ENCODE measurements at regions not wholly inside any gene's neighbourhood (a gene's known extent, or its start where the extent isn't known, plus 50 kb on each side); places are given as distances from the start of the nearest gene placed in this dataset.
"Not testable (repeated sequence)": the region's sequence is repeated elsewhere in the genome, so short reads cannot be mapped to it uniquely, and the experiment has no call there.

GRCh38 chr10:45095286-45095685 lies 94.6 kb downstream of the ZNF22 start:
- POLR2A ChIA-PET: no interaction called here
- Histone ChIP-seq H3K36me3 (ENCODE audit: control insufficient read depth, insufficient read depth, low read length) (no peaks in the 10 kb centered on the region), H3K4me3 (ENCODE audit: low read depth, low read length) (no peak overlapping the region), H3K27me3 (ENCODE audit: control insufficient read depth, insufficient read depth, low read length) (peaks cover 5% of the 10 kb centered on the region; the same call in 1 of the 2 replicates)
- DNase-seq (ENCODE audit: low read depth): no peak
- no peak for TF ChIP-seq CTCF (IDR thresholded peaks at IDR 0.05; ENCODE audit: insufficient read depth, low read depth, low read length)
- CTCF ChIA-PET: no interaction called here

GRCh38 chr10:45096001-45096400 lies 95.3 kb downstream of the ZNF22 start:
- no peak for DNase-seq (ENCODE audit: low read depth)
- no peak for TF ChIP-seq CTCF (IDR thresholded peaks at IDR 0.05; ENCODE audit: insufficient read depth, low read depth, low read length)
- ChIA-PET CTCF (no interaction called here), POLR2A (no interaction called here)
- H3K36me3 ChIP-seq (ENCODE audit: control insufficient read depth, insufficient read depth, low read length): no peaks in the 10 kb centered on the region
- peaks cover 5% of the 10 kb centered on the region; the same call in 1 of the 2 replicates for H3K27me3 ChIP-seq (ENCODE audit: control insufficient read depth, insufficient read depth, low read length)
- no peak overlapping the region for H3K4me3 ChIP-seq (ENCODE audit: low read depth, low read length)

GRCh38 chr10:45100429-45100828 lies 99.7 kb downstream of the ZNF22 start:
- Histone ChIP-seq H3K4me3 (ENCODE audit: low read depth, low read length) (no peak overlapping the region), H3K27me3 (ENCODE audit: control insufficient read depth, insufficient read depth, low read length) (no peaks in the 10 kb centered on the region), H3K36me3 (ENCODE audit: control insufficient read depth, insufficient read depth, low read length) (no peaks in the 10 kb centered on the region)
- no peak for DNase-seq (ENCODE audit: low read depth)
- TF ChIP-seq CTCF (IDR thresholded peaks at IDR 0.05; ENCODE audit: insufficient read depth, low read depth, low read length): no peak
- ChIA-PET CTCF (no interaction called here), POLR2A (no interaction called here)

GRCh38 chr10:45104674-45105073 lies 104.0 kb downstream of the ZNF22 start:
- TF ChIP-seq CTCF (IDR thresholded peaks at IDR 0.05; ENCODE audit: insufficient read depth, low read depth, low read length): no peak
- H3K4me3 ChIP-seq (ENCODE audit: low read depth, low read length): no peak overlapping the region
- no peaks in the 10 kb centered on the region for H3K36me3 ChIP-seq (ENCODE audit: control insufficient read depth, insufficient read depth, low read length)
- CTCF ChIA-PET: no interaction called here
- POLR2A ChIA-PET: no interaction called here
- H3K27me3 ChIP-seq (ENCODE audit: control insufficient read depth, insufficient read depth, low read length): no peaks in the 10 kb centered on the region
- no peak for DNase-seq (ENCODE audit: low read depth)

GRCh38 chr10:45105309-45105708 lies 104.6 kb downstream of the ZNF22 start:
- H3K36me3 ChIP-seq (ENCODE audit: control insufficient read depth, insufficient read depth, low read length); H3K27me3 ChIP-seq (ENCODE audit: control insufficient read depth, insufficient read depth, low read length); CTCF ChIA-PET; POLR2A ChIA-PET; DNase-seq (ENCODE audit: low read depth); H3K4me3 ChIP-seq (ENCODE audit: low read depth, low read length): not testable (repeated sequence)

- DNase-seq (ENCODE audit: low read depth): no peak
- TF ChIP-seq CTCF (IDR thresholded peaks at IDR 0.05; ENCODE audit: insufficient read depth, low read depth, low read length): no peak
- POLR2A ChIA-PET: no interaction called here
- H3K27me3 ChIP-seq (ENCODE audit: control insufficient read depth, insufficient read depth, low read length): no peaks in the 10 kb centered on the region
- CTCF ChIA-PET: no interaction called here
- no peaks in the 10 kb centered on the region for H3K36me3 ChIP-seq (ENCODE audit: control insufficient read depth, insufficient read depth, low read length)
- H3K4me3 ChIP-seq (ENCODE audit: low read depth, low read length): no peak overlapping the region
Measured at GRCh38 chr10:45106236-45106856, 105.6 kb downstream of the ZNF22 start.

All from BJ (cell line).